ENCODE measurements at regions not wholly inside any gene's neighbourhood (a gene's known extent, or its start where the extent isn't known, plus 50 kb on each side); places are given as distances from the start of the nearest gene placed in this dataset.

DNA sequence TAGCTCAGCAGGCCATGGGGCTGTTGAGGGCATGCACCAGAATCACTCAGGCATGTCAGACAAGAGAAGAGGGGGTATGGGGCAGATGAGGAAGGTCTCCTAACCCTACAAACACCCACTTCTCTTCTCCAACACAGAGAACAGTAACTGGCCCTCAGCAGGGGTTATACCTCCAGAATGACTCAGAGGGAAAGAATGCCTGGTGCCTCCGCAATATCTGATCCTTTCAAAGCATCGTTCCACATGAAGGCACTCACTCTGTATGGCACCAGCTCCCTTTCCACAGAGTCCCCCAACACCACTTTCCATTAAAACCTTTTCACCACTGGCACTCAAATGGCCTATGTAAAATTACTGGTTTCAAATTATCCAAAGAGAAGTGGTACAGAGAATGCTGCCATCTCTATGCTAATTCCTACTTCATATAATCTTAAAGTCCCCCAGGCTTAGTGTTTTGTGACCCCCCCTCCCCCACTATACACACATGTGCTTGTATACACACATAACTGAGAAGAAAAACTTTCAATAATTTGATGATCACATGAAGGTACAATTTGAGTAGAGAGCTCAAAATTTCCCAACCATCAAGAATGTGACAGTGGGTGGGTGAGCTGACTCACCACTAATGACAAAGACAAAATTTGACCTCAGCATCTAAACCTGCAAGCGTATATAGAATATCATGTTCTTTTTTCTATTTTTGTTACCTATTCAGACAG lies 91.5 kb downstream of the SIPA1L2 start:
- TF ChIP-seq, protein P1, sequence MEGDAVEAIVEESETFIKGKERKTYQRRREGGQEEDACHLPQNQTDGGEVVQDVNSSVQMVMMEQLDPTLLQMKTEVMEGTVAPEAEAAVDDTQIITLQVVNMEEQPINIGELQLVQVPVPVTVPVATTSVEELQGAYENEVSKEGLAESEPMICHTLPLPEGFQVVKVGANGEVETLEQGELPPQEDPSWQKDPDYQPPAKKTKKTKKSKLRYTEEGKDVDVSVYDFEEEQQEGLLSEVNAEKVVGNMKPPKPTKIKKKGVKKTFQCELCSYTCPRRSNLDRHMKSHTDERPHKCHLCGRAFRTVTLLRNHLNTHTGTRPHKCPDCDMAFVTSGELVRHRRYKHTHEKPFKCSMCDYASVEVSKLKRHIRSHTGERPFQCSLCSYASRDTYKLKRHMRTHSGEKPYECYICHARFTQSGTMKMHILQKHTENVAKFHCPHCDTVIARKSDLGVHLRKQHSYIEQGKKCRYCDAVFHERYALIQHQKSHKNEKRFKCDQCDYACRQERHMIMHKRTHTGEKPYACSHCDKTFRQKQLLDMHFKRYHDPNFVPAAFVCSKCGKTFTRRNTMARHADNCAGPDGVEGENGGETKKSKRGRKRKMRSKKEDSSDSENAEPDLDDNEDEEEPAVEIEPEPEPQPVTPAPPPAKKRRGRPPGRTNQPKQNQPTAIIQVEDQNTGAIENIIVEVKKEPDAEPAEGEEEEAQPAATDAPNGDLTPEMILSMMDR (conservative IDR thresholded peaks at IDR 0.05; ENCODE audit: low read depth) = no peak
- DNase-seq (ENCODE audit: low spot score) = peak; percentile 41
- CTCF ChIA-PET = interaction anchor here (0.6 kb wide), 1 partner anchor 414 kb away, joined by 6 read pairs; no protein-coding TSS in a partner anchor
- POLR2A ChIA-PET (ENCODE audit: low non-redundant PET) = interaction anchor here (0.6 kb wide), 1 partner anchor 71 kb away, joined by 3 read pairs; no protein-coding TSS in a partner anchor
- H3K27ac ChIP-seq = no peak overlapping the region

DNA sequence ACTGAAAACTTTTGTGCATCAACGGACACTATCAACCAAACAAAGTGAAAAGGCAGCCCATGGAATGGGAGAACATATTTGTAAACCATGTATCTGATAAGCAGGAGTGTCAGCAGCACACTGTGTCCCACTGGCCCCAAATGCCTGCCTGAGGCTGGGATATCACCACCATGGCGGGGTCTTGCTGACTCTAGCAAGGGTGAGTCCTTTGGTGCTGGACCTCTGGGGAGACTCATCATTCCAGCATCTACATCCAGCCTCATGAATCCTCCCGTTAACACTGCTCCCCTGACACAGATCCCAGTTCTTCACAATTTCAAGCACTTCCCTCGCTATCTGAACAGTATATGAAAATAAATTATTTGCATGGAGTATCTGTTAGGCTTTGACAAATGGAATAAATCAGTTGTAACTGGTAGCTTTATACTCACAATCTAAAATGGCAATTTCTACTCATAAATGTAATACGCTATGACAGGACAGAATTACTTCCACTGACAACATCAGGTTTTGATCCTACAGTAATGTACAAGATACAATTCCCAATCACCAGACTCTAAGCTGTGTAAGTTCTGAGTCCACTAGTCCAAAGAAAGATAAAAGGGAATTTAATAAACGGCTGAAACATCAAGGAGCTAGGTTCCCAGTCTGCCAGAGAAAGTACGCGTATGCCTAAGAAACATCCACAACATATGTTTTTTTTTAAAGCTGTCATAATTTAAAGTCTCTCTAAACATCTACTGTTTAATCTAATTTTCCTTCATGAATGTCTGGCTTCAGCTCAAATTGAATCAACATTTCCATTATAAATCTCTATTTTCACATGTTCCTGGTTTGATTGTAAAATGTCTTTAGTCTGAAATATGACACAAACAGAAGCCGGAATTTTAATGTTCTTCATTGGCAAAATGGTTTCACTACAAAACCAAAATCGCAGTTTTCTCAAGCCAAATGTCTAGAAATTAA lies 95.1 kb downstream of the SIPA1L2 start:
- H3K27ac ChIP-seq = no peak overlapping the region
- TF ChIP-seq, protein P1 (conservative IDR thresholded peaks at IDR 0.05; ENCODE audit: low read depth) = no peak
- ChIA-PET CTCF (interaction anchor here (0.6 kb wide), 1 partner anchor 304 kb away, joined by 3 read pairs; no protein-coding TSS in a partner anchor), POLR2A (ENCODE audit: low non-redundant PET) (no interaction called here)
- DNase-seq (ENCODE audit: low spot score) = no peak

DNA sequence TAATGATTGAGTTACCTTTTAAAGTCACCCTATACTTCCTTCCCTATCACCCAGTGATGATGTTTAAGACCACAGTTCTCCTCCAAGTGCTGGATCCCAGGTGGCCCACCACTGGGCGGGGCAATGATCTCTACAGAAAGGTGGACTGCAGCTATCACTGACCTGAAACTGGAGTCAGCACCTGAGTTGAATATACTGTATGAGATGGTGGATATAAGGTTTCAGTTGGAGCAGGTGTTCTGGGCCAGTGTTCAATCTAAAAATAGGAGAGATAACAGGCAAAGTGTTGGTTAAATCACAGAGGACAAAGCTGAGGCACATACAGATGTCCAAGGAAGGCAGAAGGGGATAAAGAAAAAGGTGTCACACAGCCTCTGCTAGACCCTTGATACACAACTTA lies 96.6 kb downstream of the SIPA1L2 start:
- H3K27ac ChIP-seq = no peak overlapping the region
- POLR2A ChIA-PET (ENCODE audit: low non-redundant PET) = no interaction called here
- TF ChIP-seq, protein P1 (conservative IDR thresholded peaks at IDR 0.05; ENCODE audit: low read depth) = no peak
- no peak for DNase-seq (ENCODE audit: low spot score)
- CTCF ChIA-PET = no interaction called here

DNA sequence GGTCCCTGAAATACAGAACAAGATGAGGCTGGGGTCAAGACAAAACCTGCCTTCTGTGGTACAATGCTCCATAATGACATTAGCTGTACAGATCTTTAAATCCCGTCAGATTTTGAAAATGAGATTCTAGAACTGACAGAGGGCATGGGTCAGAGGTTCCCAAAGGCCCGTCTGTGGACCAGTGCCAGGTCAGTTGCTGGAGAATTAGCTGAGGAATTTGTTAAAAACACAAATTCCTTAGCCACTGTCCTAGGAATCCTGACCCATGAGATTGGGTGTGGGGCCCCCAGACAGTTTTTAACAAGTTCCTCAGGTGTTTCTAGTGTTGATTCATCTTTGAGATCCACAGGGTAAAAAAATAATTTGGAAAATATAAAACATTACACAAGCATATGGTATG lies 97.0 kb downstream of the SIPA1L2 start:
- TF ChIP-seq, protein P1 (conservative IDR thresholded peaks at IDR 0.05; ENCODE audit: low read depth) = no peak
- POLR2A ChIA-PET (ENCODE audit: low non-redundant PET) = no interaction called here
- DNase-seq (ENCODE audit: low spot score) = no peak
- H3K27ac ChIP-seq = no peak overlapping the region
- CTCF ChIA-PET = interaction anchor here (0.5 to 0.6 kb wide), 2 partner anchors 151 to 829 kb away, joined by 3 read pairs; no protein-coding TSS in a partner anchor

DNA sequence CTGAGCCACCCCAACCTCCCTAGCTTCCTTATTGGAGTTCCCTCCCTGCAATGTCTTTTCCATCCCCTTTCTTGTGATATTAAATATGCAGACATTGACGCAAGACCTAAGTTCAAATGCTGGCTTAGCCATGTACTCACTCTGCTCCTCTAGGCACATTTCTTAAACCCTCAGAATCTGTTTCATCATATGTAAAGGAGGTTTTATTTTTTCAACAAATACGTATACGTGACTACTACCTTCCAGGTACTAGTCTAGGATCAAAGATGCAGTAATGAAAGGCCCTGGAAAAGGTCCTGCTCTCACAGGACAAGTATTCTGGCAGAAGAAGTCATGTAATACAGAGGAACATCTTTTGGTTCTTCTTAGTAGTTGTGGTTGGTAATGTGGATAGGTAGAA lies 98.6 kb downstream of the SIPA1L2 start:
- POLR2A ChIA-PET (ENCODE audit: low non-redundant PET) = no interaction called here
- H3K27ac ChIP-seq = no peak overlapping the region
- CTCF ChIA-PET = no interaction called here
- TF ChIP-seq, protein P1 (conservative IDR thresholded peaks at IDR 0.05; ENCODE audit: low read depth) = no peak
- DNase-seq (ENCODE audit: low spot score) = no peak

DNA sequence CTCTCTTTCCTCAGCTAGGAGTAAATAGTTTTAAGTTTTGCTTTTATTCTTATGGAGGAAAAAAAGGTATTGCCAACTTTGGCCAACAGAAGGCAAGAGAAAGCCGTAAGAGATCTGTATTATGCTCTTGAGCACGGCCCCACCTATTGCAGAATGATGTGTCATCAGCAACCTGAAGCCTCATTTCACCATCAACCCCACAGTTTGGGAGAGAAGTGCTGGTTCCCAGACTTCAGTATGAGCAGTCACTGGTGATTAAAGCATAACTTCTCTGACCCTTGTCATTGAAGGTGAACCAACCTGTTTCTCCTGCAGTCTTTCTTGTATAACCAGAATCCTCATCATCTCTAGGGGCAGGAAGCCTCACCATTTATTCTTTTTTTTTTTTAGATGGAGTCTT lies 100.2 kb downstream of the SIPA1L2 start:
- no peak overlapping the region for H3K27ac ChIP-seq
- POLR2A ChIA-PET (ENCODE audit: low non-redundant PET) = no interaction called here
- TF ChIP-seq, protein P1 (conservative IDR thresholded peaks at IDR 0.05; ENCODE audit: low read depth) = no peak
- peak; percentile 91 for DNase-seq (ENCODE audit: low spot score)
- CTCF ChIA-PET = interaction anchor here (0.7 to 0.9 kb wide), 3 partner anchors 65 to 98 kb away, joined by 3 read pairs; no protein-coding TSS in a partner anchor
